IPS DF 19.7 (cell line): ENCODE measurements at regions not wholly inside any gene's neighbourhood (a gene's known extent, or its start where the extent isn't known, plus 50 kb on each side); places are given as distances from the start of the nearest gene placed in this dataset.
"Not testable (repeated sequence)": the region's sequence is repeated elsewhere in the genome, so short reads cannot be mapped to it uniquely, and the experiment has no call there.

Experiments used
- DNase-seq: peaks from one replicate; pipeline ENCODE4 v3.0.0-alpha.2; 2013; ENCODE audit warnings: low read depth, low spot score

GRCh38 chr2:111251711-111252110, 131.0 kb downstream of the BCL2L11 start:
- no peak for DNase-seq

GRCh38 chr2:111252436-111252835, 131.7 kb downstream of the BCL2L11 start:
- DNase-seq, result no peak

- DNase-seq, result not testable (repeated sequence)
Observed at GRCh38 chr2:111254916-111255315, 134.2 kb downstream of the BCL2L11 start.

- not testable (repeated sequence) for DNase-seq
Observed at GRCh38 chr2:111256628-111257027, 135.9 kb downstream of the BCL2L11 start.

- DNase-seq, result not testable (repeated sequence)
Observed at GRCh38 chr2:111257607-111258006, 136.9 kb downstream of the BCL2L11 start.

GRCh38 chr2:111258318-111258717, 137.6 kb downstream of the BCL2L11 start:
- DNase-seq, result not testable (repeated sequence)

- not testable (repeated sequence) for DNase-seq
Observed at GRCh38 chr2:111262627-111263379, 142.1 kb downstream of the BCL2L11 start.

GRCh38 chr2:111263380-111264017, 142.8 kb downstream of the BCL2L11 start:
- DNase-seq, result not testable (repeated sequence)

- not testable (repeated sequence) for DNase-seq
Observed at GRCh38 chr2:111264956-111265355, 144.2 kb downstream of the BCL2L11 start.

- not testable (repeated sequence) for DNase-seq
Observed at GRCh38 chr2:111266556-111266955, 145.8 kb downstream of the BCL2L11 start.

GRCh38 chr2:111267038-111267437, 146.3 kb downstream of the BCL2L11 start:
- not testable (repeated sequence) for DNase-seq

- not testable (repeated sequence) for DNase-seq
Observed at GRCh38 chr2:111269761-111270323, 149.1 kb downstream of the BCL2L11 start.

GRCh38 chr2:111270569-111270968, 149.9 kb downstream of the BCL2L11 start:
- DNase-seq, result not testable (repeated sequence)

- not testable (repeated sequence) for DNase-seq
Observed at GRCh38 chr2:111271647-111272304, 151.1 kb downstream of the BCL2L11 start.

- DNase-seq, result not testable (repeated sequence)
Observed at GRCh38 chr2:111273007-111273406, 152.3 kb downstream of the BCL2L11 start.

- DNase-seq, result not testable (repeated sequence)
Observed at GRCh38 chr2:111275047-111275853, 154.5 kb downstream of the BCL2L11 start.

GRCh38 chr2:111275854-111276171, 155.1 kb downstream of the BCL2L11 start:
- not testable (repeated sequence) for DNase-seq

GRCh38 chr2:111278133-111278532, 157.4 kb downstream of the BCL2L11 start:
- not testable (repeated sequence) for DNase-seq

- not testable (repeated sequence) for DNase-seq
Observed at GRCh38 chr2:111280709-111281286, 160.1 kb downstream of the BCL2L11 start.

- DNase-seq, result not testable (repeated sequence)
Observed at GRCh38 chr2:111282162-111282561, 161.4 kb downstream of the BCL2L11 start.
